ENCODE measurements at regions not wholly inside any gene's neighbourhood (a gene's known extent, or its start where the extent isn't known, plus 50 kb on each side); places are given as distances from the start of the nearest gene placed in this dataset.
"Not testable (repeated sequence)": the region's sequence is repeated elsewhere in the genome, so short reads cannot be mapped to it uniquely, and the experiment has no call there.

DNA sequence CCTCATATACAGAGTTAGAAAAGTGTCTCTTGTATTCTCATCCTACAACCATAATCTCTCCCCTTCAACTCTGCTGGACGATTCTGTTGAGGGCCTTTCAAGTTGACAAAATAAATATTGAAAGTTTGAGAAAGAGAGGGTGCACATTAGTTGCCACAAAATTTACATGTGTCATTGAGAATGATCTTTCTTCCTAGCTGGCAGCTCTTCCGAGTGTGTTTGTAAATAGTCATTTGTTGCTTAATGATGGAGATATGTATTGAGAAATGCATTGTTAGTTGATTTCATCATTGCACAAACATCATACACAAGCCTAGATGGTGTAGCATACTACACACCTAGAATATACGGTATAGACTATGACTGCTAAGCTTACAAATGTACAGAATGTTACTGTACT, 632.8 kb upstream of the AMOT start:
- DNase-seq, result no peak

DNA sequence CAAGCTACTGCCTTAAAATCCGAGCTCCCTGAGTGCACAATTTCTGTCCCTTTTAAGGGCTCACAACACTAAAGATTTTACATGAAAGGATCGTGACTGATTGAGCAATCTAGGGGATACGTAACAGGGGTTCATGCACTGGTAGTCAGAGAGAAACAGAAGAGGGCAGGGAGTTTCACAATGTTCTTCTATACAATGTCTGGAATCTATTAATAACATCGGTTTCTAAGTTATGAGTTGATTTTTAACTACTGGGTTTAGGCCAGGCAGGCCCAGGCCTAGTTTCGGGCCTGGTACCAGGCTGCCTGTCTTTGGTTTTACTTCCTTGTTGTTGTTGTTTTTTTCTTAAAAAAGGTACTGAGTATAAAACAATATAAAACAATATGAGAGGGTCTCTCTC, 632.4 kb upstream of the AMOT start:
- not testable (repeated sequence) for DNase-seq

DNA sequence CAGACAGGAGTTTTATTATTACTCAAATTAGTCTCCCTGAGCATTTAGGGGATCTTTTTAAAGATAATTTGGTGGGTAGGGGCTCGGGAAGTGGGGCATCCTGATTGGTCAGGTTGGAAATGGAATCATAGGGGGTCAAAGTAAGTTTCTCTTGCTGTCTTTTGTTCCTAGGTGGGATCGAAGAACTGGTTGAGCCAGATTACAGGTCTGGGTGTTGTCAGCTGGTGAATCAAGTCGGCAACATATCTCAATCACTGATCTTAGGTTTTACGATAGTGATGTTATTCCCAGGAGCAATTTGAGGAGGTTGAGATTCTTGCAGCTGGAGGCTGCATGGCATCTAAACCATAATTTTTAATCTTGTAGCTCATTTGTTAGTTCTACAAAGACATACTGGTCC, 629.5 kb upstream of the AMOT start:
- no peak for DNase-seq

DNA sequence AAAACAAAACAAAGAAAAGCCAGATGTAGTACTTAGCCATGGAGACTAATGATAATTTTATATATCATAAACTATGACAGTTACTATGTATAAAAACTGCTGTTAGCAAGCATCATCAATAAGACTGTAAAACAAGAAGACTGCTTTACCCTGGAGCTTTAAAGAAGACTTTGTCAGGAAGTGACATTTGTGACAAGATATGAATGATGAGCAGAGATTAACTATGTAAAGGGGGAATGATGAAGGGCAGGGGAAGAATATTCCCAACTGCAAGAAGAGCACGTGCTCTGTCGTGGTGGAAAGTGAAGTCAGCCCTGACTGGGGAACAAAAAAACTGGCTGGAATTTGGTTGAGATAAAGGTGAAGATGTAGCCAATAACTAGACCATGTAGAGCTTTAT, 617.1 kb upstream of the AMOT start:
- DNase-seq, result no peak

DNA sequence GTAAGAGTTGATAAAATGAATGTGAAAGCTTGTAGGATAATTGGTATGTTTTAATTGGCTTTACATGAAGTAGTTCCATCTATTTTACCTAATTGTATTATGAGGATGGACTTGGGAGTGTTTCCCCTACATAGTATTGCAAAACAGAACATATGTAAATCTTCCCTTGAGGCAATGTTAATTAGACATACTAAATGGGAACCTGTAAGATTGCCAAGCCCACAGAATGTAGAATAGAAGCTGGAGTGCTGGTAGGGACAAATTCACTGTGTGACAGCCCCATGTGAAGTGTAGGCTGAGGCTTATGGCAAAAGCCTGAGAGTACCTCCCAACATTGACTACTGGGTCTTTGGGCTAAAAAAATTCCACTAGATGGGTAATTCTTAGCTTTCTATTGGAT, 615.0 kb upstream of the AMOT start:
- no peak for DNase-seq

DNA sequence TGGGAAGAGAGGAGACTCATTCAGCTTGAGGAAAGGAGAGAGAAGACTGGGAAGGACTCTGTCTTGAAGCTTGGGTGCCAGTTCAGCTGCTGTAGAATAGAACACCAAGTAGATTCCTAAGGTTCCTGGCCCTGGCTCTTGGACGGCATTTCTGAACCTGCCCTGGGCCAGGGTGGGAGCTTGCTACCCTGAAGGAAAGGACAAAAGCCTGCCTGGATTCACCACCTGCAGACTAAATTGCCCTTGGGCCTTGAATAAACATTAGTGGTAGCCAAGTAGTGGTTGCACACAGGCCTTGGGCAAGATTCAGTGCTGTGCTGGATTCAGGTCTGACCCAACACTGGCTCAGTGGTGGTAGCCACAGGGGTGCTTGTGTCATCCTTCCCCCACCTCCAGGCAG, 588.4 kb upstream of the AMOT start:
- no peak for DNase-seq

DNA sequence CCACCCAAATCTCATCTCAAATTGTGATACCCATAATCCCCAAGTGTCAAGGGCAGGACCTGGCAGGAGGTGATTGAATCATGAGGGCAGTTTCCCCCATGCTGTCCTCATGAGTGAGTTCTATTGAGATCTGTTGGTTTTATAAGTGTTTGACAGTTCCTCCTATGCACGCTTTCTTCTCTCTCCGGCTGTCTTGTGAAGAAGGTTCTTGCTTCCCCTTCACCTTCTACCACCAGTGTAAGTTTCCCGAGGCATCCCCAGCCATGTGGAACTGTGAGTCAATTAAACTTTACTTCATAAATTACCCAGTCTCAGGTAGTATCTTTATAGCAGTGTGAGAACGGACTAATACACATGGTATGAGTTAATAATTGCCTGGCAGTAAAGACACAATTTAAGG, 581.7 kb upstream of the AMOT start:
- no peak for DNase-seq

DNA sequence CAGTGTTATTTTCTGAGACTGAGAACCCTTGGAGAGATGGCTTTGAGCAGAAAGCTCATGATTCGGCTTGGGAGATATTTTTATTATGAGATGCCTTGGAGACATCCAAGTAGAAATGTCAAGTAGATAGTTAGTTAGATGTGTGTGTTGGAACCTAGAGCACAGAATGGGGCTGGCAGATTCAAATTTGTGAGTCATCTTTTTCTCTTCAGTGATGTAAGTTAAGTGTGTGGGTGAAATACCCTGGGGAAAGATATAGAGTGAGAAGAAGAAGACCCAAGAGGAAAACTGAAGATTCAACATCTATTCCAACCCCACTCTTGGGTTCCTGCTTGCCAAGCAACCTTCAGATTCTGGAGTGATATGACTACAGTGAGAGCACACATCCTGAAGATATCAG, 580.8 kb upstream of the AMOT start:
- DNase-seq, result no peak

DNA sequence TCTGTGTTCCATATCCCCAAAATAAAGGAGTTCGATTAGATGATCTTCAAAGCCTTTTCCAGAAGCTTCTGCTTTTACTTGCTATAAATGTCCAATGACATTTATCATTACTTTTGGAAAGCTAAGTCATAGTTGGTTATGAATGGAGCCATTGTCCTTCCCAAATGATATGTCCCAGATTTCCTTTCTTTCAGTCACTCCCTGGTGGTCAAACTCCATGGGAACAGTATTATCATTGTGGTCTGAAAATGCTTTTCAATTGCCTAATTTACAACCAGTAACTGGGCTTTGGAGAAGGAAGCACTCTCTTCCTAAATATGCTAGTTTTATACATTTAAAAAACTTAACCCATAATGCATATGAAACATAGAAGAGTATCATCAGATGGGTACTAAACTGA, 571.5 kb upstream of the AMOT start:
- no peak for DNase-seq

DNA sequence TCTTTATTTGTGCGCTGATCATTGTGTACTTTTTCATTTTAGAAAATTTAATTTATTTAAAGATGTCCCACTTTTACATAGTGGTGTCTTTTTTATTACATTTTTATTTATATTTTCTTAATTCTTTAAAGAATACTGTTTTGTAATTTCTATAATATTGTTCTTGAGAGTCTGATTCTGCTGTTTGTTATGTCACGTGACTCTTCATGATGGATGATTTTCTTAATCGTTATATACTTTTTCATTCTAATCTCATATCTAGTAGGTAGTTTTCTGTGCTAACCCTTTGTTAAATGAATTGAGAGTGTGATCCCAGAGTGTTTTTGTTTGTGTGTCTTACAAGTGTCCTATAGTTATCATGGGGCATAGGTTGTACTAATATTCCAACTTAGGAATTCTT, 568.2 kb upstream of the AMOT start:
- no peak for DNase-seq

DNA sequence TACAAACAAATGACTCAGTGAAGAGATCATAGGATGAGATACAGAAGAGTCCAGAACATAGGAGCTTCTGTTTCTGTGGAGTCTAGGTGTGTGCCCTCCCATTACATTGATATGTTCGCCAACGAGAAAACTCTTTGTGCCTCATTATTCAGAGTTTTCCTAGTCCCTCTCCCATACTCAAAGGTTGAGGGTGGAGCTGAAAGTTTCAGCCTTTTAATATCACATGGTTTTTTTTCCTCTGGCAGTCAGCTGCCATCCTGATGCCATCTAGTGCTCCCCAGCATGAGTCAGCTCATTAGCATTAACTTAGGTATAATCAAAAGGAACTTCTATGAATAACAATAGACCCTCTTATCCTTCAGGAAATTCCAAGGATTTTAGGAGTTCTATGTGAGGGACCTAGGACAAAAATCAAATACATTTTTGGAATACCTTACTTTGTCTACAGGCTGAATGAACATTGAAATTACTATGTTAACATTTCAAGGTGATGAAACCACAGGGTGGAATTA, 559.6 kb upstream of the AMOT start:
- no peak for DNase-seq

DNA sequence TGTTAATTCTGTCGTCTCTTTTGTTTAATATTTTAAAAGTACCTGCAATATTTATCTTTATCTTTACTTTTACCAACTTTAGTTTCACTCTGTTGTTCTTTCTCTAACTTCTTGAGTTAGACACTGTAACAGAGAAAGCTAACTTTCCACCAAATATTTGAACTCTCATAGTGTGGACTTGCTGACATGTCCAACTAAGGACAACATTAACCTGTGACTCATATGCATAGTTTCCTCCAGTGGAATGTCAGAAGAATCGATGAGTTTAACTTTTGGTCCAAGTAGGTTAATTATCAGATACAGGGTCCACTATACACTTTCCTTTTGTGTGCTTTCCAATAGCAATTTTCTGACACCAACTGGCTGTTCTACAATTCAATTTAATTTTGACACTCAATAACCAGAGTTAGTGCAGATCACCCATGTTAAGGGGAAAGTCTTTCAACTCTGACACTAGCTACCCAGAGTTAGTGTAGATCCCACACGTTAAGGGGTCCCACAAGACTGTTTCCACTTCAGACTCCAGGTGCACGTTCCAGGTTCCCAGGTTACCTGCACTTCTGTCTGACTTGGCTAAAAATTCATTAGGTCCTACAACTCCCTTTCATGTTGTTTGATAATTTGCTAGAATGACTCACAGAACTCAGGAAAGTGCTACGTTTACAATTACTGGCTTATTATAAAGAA, 559.0 kb upstream of the AMOT start:
- DNase-seq, result no peak

DNA sequence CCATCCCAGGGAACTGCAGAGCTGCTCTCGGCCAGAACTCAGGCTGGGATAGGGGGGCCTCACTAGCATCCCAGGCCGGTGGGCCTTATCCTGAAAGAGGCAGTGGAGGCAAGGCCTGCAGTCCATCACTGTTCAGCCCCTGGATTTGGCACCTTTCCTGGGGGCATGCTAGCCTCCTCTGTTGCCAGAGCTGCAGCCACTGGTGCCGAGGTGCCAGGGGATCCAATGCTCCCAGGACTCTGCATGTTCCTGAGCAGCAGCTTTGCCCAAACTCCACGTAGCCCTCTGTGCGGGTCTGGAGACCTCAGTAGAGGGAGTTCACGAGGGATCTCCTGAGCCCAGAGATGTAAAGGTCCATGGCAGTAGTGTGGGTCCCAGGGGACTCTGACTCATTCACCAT, 551.7 kb upstream of the AMOT start:
- DNase-seq, result no peak

DNA sequence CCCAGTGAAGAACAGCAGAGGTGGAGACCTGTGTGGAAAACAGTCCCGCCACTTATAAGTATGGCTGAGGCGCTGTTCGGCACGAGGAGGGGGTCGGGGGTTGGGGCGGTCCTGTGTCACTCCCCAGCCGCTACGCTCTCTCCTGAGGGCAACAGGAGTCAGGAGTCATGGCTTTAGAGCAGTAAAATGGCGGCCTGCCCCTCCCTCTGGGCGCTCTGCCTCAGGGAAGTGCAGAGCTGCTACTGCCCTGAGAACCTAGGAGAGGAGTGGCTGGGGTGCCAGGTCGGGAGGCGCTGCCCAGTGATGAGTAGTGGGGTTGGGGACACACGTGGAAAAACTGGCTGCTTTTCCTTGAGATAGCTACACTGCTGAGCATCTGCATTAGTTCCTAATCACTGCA, 551.2 kb upstream of the AMOT start:
- DNase-seq, result no peak

DNA sequence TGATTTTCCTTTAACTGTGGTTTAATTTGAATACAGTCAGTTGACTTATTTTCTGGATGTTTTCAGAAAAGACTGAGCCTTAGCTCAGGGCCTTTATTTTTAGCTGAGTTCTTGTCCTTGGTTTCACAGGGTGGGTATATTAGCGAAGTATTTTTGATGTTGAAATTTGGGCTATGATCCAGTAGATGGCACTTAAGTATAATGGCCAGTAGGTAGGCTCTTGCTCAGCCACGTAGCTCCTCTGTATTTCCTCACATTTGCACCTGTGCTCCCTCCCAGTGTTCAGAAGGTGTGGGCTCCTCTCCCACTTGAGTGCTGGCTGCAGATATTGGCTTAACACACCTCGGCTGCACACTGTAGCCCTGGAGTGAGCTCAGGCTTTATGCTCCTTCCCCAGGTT, 549.9 kb upstream of the AMOT start:
- DNase-seq, result no peak

DNA sequence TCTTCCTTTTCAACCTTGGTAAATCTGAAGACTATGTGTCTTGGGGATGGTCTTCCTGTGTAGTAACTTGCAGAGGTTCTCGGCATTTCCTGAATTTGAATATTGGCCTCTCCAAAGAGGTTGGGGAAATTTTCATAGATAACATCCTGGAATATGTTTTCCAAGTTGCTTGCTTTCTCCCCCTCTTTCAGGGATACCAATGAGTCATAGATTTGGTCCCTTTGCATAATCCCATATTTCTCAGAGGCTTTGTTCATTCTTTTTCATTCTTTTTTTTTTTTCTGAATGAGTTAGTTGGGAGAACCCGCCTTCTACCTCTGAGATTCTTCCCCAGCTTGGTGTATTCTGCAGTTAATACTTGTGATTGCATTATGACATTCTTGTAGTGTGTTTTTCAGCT, 549.2 kb upstream of the AMOT start:
- DNase-seq, result no peak

DNA sequence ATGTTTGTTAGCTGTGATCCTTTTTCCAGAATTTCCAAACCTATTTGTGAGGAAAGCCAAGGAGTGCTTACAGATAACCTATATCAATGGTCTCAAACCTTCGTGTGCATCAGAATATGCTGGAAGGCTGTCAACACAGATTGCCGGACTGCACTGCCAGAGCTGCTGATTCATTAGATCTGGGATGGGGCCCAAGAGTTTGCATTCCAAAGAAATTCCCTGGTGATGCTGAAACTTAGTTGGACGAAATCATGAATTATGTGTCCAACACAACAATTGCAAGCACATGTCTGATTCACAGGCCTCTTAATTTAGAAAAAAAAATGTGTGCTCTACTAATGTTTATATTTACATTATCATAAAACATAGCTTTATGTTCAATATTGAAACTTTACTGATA, 544.0 kb upstream of the AMOT start:
- DNase-seq, result no peak

DNA sequence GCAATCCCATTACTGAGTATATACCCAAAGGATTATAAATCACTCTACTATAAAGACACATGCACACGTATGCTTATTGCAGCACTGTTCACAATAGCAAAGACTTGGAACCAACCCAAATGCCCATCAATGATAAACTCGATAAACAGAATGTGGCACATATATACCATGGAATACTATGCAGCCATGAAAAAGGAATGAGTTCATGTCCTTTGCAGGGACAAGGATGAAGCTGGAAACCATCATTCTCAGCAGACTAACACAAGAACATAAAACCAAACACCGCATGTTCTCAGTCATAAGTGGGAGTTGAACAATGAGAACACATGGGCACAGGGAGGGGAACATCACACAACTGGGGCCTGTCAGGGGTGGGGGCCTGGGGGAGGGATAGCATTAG, 532.8 kb upstream of the AMOT start:
- not testable (repeated sequence) for DNase-seq

DNA sequence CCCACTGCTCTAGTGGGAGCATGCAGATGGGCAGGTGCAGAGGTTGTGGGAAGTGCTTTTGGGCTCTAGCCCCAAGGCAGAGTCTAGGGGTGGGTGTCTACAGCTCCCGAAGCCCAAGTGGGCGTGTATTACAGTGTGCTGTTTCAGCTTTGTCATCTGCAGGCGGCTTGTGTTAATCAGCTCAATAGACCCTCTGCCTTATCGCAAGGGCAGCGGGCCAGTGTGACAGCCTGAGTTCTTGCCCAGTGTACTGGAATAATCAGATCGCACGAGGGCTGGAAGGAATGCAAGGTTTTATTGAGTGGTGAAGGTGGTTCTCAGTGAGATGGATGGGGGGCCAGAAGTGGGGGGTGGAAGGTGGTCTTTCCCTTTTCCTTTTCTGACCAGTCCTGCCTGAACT, 529.4 kb upstream of the AMOT start:
- no peak for DNase-seq

DNA sequence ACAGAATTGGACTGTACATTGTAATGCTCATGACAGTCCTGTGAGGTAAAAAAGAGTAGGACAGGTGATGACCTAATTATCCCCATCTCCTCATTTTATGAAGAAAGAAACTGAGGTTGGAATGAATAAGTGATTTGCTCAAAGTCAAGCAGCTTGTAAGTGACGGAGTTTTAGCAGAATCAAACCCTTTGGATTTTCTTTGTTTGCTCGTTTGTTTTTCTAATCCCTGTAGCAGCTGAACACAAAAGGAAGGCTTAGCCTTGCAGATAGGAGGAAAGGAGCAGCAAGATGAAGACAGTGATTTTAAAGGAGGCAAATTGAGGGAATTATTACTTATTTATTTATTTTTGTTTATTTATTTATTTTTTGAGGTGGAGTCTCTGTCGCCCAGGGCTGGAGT, 528.4 kb upstream of the AMOT start:
- no peak for DNase-seq

DNA sequence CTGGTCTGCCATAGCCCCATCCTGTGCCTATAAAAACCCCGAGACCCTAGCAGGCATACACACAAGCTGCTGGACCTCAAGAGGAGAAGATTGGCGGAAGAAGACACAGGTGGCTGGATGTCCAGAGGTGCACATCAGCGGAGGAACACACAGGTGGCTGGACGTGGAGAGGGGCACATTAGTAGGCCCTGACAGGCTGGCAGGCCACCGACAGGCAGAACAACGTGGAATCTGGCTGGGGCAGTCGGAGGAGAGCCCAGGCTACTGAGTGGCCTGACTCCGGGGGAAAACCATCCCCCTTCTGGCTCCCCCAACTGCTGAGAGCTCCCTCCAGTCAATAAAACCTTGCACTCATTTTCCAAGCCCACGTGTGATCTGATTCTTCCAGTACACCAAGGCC, 512.5 kb upstream of the AMOT start:
- no peak for DNase-seq

DNA sequence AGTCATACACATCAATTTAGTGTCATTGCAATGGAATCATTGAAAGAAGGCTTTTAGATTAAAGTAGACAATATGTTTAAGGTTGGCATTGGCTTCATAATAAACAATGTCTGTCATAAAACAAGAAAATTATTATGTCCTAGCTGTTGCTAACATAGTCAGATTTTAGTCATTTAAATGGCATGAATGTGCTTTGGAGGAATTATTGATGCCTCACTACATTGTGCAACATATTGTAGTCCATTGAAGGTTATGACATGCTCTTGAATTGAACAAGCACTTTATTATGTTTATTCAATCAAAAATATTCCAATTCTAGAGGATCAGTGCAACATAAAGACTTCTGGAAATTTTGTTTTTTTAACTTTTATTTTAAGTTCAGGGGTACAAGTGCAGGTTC, 489.8 kb upstream of the AMOT start:
- DNase-seq, result no peak

DNA sequence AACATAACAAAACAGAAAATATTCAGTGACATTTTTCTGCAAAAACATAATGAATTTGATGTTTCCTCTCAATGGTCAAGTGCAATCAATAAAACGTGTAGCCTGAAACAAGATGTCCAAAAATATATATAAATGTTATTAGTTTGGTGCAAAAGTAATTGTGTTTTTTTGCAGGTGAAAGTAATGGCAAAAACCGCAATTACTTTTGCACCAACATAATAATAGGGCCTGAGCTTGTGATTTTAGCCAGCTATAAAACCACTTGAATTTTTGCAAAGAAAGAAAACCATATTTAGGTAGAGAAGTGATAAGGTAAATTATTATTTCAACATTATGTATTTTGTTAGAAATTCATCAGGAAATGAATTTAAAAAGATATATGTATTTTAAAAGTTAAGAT, 475.3 kb upstream of the AMOT start:
- no peak for DNase-seq

DNA sequence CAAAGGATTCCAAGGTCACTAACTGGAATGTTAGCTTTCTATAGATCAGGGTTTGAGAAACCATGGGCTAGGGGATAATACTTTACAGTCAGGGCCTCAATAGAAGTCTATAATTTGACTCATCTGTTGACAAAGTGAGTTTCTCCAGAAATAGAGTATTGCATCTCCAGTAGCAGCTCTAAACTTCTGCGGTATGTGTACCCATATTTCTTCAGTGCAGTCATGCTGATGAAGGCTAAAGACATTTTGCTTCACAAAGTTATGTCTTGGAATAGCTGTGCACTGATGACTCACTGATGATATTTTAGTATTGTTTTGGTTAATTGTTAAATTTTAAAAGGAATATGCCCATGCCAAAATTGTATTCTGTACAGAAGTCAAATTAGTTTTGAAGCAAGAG, 464.9 kb upstream of the AMOT start:
- DNase-seq, result no peak

DNA sequence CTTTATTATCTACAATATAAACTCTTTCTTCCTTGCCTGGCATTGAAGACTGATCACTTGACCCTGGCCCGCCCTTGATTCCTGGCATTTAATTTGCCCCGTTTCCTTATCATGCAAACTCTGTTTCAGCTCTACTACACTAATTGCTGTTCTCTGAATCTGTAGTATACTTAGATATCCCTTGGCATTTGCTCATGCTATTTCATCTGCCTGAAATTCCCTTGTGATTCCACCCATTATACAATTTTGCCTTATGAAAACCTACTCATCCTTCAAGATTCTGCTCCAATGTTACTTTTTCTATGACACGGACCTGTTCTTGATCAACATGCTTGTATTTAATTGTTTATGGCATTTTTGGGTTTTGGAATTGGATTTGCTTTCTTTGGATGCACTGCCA, 459.9 kb upstream of the AMOT start:
- DNase-seq, result no peak
